ENCODE measurements at regions not wholly inside any gene's neighbourhood (a gene's known extent, or its start where the extent isn't known, plus 50 kb on each side); places are given as distances from the start of the nearest gene placed in this dataset.

DNA sequence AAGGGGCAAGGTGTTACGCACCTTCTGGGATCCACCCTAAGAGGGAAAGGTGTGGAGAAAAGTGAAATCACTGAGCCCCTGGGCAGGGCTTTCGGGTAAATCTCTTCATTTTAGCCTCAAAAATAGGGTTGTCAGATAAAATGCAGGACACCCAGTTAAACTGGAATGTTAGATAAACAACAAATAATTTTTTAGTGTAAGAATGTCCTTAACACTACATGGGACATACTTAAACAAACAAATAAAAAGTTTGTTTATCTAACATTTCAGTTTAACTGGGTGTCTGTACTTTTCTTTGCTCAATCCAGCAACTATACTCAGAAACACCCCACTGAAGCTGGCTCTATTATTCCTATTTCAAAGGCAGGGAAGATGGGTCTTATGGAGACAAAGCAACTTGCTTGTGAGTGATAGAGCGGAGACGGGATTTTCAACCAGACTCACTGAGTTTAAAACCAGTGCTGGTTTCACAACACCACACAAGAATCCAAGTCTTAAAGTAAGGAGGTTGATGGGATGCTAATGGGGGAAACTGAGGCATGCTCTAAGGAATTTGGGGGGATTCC is 144.8 kb upstream of the RBPJ start:
- TF ChIP-seq, protein P1, sequence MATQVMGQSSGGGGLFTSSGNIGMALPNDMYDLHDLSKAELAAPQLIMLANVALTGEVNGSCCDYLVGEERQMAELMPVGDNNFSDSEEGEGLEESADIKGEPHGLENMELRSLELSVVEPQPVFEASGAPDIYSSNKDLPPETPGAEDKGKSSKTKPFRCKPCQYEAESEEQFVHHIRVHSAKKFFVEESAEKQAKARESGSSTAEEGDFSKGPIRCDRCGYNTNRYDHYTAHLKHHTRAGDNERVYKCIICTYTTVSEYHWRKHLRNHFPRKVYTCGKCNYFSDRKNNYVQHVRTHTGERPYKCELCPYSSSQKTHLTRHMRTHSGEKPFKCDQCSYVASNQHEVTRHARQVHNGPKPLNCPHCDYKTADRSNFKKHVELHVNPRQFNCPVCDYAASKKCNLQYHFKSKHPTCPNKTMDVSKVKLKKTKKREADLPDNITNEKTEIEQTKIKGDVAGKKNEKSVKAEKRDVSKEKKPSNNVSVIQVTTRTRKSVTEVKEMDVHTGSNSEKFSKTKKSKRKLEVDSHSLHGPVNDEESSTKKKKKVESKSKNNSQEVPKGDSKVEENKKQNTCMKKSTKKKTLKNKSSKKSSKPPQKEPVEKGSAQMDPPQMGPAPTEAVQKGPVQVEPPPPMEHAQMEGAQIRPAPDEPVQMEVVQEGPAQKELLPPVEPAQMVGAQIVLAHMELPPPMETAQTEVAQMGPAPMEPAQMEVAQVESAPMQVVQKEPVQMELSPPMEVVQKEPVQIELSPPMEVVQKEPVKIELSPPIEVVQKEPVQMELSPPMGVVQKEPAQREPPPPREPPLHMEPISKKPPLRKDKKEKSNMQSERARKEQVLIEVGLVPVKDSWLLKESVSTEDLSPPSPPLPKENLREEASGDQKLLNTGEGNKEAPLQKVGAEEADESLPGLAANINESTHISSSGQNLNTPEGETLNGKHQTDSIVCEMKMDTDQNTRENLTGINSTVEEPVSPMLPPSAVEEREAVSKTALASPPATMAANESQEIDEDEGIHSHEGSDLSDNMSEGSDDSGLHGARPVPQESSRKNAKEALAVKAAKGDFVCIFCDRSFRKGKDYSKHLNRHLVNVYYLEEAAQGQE (IDR thresholded peaks at IDR 0.05; ENCODE audit: low read depth) = no peak
- no peak for TF ChIP-seq TEAD4 (IDR thresholded peaks at IDR 0.05)
- no peak for TF ChIP-seq YY1 (IDR thresholded peaks at IDR 0.05; ENCODE audit: low read depth)
- TF ChIP-seq TAF1 (IDR thresholded peaks at IDR 0.05; ENCODE audit: low read depth) = no peak
- no peak for TF ChIP-seq EP300 (IDR thresholded peaks at IDR 0.05; ENCODE audit: borderline replicate concordance)
- TF ChIP-seq ZBTB7A (IDR thresholded peaks at IDR 0.05; ENCODE audit: low read depth) = no peak

DNA sequence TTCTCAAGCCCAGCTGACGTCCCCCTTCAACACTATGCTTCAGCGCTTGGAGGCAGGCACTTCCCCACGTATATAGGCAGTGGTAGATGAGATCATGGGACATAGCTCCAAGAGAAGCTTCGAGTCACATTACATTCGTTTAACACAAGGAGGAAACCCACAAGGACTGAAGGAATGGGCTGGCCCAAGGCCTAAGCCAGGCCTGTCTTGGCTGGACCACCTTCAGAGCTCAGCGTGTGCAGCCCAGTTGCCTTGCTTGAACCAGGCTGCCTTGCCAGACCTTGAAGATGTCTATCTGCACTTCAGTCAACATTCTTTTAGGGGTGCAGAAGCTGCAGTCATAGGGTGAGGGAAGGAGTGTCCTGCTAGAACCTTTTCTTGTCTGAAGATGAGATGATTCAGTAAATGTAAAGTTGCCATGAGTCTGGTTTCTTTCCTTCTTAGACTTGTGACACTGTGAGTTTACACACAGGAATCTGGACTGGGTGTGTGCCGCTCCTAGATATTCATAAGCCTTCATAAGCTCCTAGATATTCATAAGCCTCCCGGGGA is 144.1 kb upstream of the RBPJ start:
- TF ChIP-seq EGR1 (IDR thresholded peaks at IDR 0.05) (no peak), TEAD4 (IDR thresholded peaks at IDR 0.05) (no peak), RAD21 (IDR thresholded peaks at IDR 0.05; ENCODE audit: low read depth) (no peak), EP300 (IDR thresholded peaks at IDR 0.05; ENCODE audit: borderline replicate concordance) (no peak), CREB1 (IDR thresholded peaks at IDR 0.05; ENCODE audit: low read depth) (no peak), ZBTB7A (IDR thresholded peaks at IDR 0.05; ENCODE audit: low read depth) (no peak), TAF1 (IDR thresholded peaks at IDR 0.05; ENCODE audit: low read depth) (no peak), TCF12 (IDR thresholded peaks at IDR 0.05; ENCODE audit: low read depth) (no peak), NFIC (IDR thresholded peaks at IDR 0.05) (no peak), FOXM1 (IDR thresholded peaks at IDR 0.05; ENCODE audit: borderline replicate concordance, low read depth) (no peak), CEBPB (IDR thresholded peaks at IDR 0.05) (no peak), YY1 (IDR thresholded peaks at IDR 0.05; ENCODE audit: low read depth) (no peak)
- TF ChIP-seq, protein P1 (IDR thresholded peaks at IDR 0.05; ENCODE audit: low read depth) = no peak
- TF ChIP-seq, protein P2, sequence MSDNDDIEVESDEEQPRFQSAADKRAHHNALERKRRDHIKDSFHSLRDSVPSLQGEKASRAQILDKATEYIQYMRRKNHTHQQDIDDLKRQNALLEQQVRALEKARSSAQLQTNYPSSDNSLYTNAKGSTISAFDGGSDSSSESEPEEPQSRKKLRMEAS (IDR thresholded peaks at IDR 0.05) = no peak
- TF ChIP-seq, protein P3, sequence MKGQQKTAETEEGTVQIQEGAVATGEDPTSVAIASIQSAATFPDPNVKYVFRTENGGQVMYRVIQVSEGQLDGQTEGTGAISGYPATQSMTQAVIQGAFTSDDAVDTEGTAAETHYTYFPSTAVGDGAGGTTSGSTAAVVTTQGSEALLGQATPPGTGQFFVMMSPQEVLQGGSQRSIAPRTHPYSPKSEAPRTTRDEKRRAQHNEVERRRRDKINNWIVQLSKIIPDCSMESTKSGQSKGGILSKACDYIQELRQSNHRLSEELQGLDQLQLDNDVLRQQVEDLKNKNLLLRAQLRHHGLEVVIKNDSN (IDR thresholded peaks at IDR 0.05) = no peak

DNA sequence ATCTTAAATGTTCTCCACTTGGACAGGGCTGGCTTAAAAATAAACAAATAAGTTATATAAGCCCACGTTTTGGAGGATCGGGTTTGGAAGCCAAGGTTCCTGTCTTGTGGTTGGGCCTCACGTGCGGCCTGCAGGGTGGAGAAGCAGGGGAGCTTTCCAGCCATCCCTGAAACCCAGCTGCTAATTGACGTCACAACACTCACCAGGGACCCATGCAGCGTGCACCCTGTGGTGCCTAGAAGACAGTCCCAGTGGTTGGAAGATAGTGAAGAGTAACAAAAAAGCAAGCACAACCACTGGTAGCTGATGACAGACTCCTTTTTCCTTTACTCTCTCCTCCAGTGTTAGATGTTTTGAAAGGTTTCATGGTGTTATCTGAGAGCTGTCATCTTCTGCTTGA is 142.0 kb upstream of the RBPJ start:
- TF ChIP-seq EGR1 (IDR thresholded peaks at IDR 0.05) (no peak), FOXM1 (IDR thresholded peaks at IDR 0.05; ENCODE audit: borderline replicate concordance, low read depth) (no peak)

DNA sequence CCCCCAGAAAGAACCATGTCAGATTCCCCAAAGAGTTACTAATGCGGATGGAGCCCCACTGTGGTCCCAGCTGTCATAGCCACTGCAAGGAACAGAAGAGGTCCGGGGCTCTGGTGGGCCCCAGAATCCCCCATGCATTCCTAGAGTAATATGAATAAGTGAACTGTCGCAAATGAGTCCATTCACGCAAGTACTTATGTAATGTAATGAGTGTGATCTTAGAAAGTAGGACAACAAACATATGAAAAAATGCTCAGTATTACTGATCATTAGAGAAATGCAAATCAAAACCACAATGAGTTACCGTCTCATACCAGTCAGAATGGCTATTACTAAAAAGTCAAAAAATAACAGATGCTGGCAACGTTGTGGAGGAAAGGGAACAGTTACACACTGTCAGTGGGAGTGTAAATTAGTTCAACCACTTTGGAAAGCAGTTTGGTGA is 141.5 kb upstream of the RBPJ start:
- no peak for TF ChIP-seq TEAD4 (IDR thresholded peaks at IDR 0.05)
- no peak for TF ChIP-seq RAD21 (IDR thresholded peaks at IDR 0.05; ENCODE audit: low read depth)
- no peak for TF ChIP-seq ZBTB7A (IDR thresholded peaks at IDR 0.05; ENCODE audit: low read depth)
- no peak for TF ChIP-seq CREB1 (IDR thresholded peaks at IDR 0.05; ENCODE audit: low read depth)

DNA sequence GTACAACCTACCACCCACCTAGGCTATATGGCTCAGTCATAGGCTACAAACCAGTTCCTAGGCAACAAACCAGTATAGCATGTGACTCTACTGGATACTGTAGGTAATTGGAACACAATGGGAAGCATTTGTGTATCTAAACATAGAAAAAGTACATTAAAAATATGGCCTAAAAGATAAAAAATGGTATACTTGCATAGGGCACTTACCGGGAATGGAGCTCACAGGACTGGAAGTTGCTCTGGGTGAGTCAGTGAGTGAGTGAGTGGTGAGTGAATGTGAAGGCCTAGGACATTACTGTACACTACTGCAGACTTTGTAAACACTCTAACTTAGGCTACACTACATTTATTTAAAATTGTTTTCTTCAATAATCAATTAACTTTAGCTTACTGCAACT is 139.2 kb upstream of the RBPJ start:
- no peak for TF ChIP-seq RAD21 (IDR thresholded peaks at IDR 0.05; ENCODE audit: low read depth)
- no peak for TF ChIP-seq TCF12 (IDR thresholded peaks at IDR 0.05; ENCODE audit: low read depth)
- no peak for TF ChIP-seq FOXM1 (IDR thresholded peaks at IDR 0.05; ENCODE audit: borderline replicate concordance, low read depth)
- TF ChIP-seq, protein P1 (IDR thresholded peaks at IDR 0.05; ENCODE audit: low read depth) = no peak
- TF ChIP-seq, protein P3 (IDR thresholded peaks at IDR 0.05) = no peak
- no peak for TF ChIP-seq NFIC (IDR thresholded peaks at IDR 0.05)
- TF ChIP-seq TEAD4 (IDR thresholded peaks at IDR 0.05) = no peak
- TF ChIP-seq CREB1 (IDR thresholded peaks at IDR 0.05; ENCODE audit: low read depth) = no peak
- TF ChIP-seq, protein P2 (IDR thresholded peaks at IDR 0.05) = no peak
- TF ChIP-seq CEBPB (IDR thresholded peaks at IDR 0.05) = no peak
- no peak for TF ChIP-seq ZBTB7A (IDR thresholded peaks at IDR 0.05; ENCODE audit: low read depth)
